ENCODE measurements at regions not wholly inside any gene's neighbourhood (a gene's known extent, or its start where the extent isn't known, plus 50 kb on each side); places are given as distances from the start of the nearest gene placed in this dataset.

- Histone ChIP-seq H3K9ac (ENCODE audit: low read depth in 2 of 2, low read length in 2 of 2) (no peak overlapping the region), H3K36me3 (no peaks in the 10 kb centered on the region), H3K27ac (no peak overlapping the region), H3K9me3 (no peaks in the 10 kb centered on the region), H3K4me3 (no peak overlapping the region), H3K4me1 (no peaks in the 10 kb centered on the region), H3K27me3 (no peaks in the 10 kb centered on the region)
- TF ChIP-seq CTCF (IDR thresholded peaks at IDR 0.05), result no peak
- DNase-seq, result no peak
- intact Hi-C loops (cut with DNase I), result no loop called here
These were observed 412.2 kb downstream of the INSC start for GRCh38 chr11:15526859-15527450.

- Histone ChIP-seq H3K4me1 (no peaks in the 10 kb centered on the region), H3K9me3 (no peaks in the 10 kb centered on the region), H3K27ac (no peak overlapping the region), H3K36me3 (no peaks in the 10 kb centered on the region), H3K9ac (ENCODE audit: low read depth in 2 of 2, low read length in 2 of 2) (no peak overlapping the region), H3K27me3 (no peaks in the 10 kb centered on the region), H3K4me3 (no peak overlapping the region)
- intact Hi-C loops (cut with DNase I), result no loop called here
- no peak for TF ChIP-seq CTCF (IDR thresholded peaks at IDR 0.05)
- no peak for DNase-seq
These were observed 417.7 kb downstream of the INSC start for GRCh38 chr11:15532432-15532831.

GRCh38 chr11:15534266-15534665, 419.5 kb downstream of the INSC start:
- Histone ChIP-seq H3K27me3 (no peaks in the 10 kb centered on the region), H3K9ac (ENCODE audit: low read depth in 2 of 2, low read length in 2 of 2) (no peak overlapping the region), H3K4me1 (no peaks in the 10 kb centered on the region), H3K36me3 (no peaks in the 10 kb centered on the region), H3K9me3 (no peaks in the 10 kb centered on the region), H3K4me3 (no peak overlapping the region), H3K27ac (no peak overlapping the region)
- no peak for TF ChIP-seq CTCF (IDR thresholded peaks at IDR 0.05)
- no peak for DNase-seq
- intact Hi-C loops (cut with DNase I), result no loop called here

GRCh38 chr11:15535414-15535813, 420.7 kb downstream of the INSC start:
- Histone ChIP-seq H3K27me3 (no peaks in the 10 kb centered on the region), H3K4me3 (no peak overlapping the region), H3K9ac (ENCODE audit: low read depth in 2 of 2, low read length in 2 of 2) (no peak overlapping the region), H3K36me3 (no peaks in the 10 kb centered on the region), H3K9me3 (no peaks in the 10 kb centered on the region), H3K4me1 (no peaks in the 10 kb centered on the region), H3K27ac (no peak overlapping the region)
- intact Hi-C loops (cut with DNase I), result no loop called here
- TF ChIP-seq CTCF (IDR thresholded peaks at IDR 0.05), result no peak
- DNase-seq, result no peak

- no peaks in the 10 kb centered on the region for H3K27me3 ChIP-seq
- H3K9ac ChIP-seq (ENCODE audit: low read depth in 2 of 2, low read length in 2 of 2), result no peak overlapping the region
- no peak overlapping the region for H3K4me3 ChIP-seq
- no peaks in the 10 kb centered on the region for H3K36me3 ChIP-seq
- H3K4me1 ChIP-seq, result no peaks in the 10 kb centered on the region
- intact Hi-C loops (cut with DNase I), result no loop called here
- no peak for TF ChIP-seq CTCF (IDR thresholded peaks at IDR 0.05)
- no peaks in the 10 kb centered on the region for H3K9me3 ChIP-seq
- no peak for DNase-seq
- no peak overlapping the region for H3K27ac ChIP-seq
These were observed 421.7 kb downstream of the INSC start for GRCh38 chr11:15536438-15536837.
